Ovary (tissue), 3 donors: ENCODE measurements at regions not wholly inside any gene's neighbourhood (a gene's known extent, or its start where the extent isn't known, plus 50 kb on each side); places are given as distances from the start of the nearest gene placed in this dataset.

Source experiments
- POLR2A ChIP-seq: fragments of 450-650 bp; IDR thresholded peaks from one replicate; pipeline ENCODE4 v1.6.1; 2017; ENCODE audit warnings: antibody characterized with exemption, mild to moderate bottlenecking, moderate library complexity
- TF ChIP-seq, protein P1 (sequence below), 3 donors: fragments of 450-650 bp in 2 of 3; fragments of 200-600 bp in 1 of 3; IDR thresholded peaks; one replicate each; pipeline versions ENCODE4 v1.5.1 to v1.8.0; 2016 to 2022; ENCODE audit warnings: antibody characterized with exemption in 3 of 3, mild to moderate bottlenecking in 1 of 3
- donor health status: DM: no; HTN: no; CAD: no.

DNA sequence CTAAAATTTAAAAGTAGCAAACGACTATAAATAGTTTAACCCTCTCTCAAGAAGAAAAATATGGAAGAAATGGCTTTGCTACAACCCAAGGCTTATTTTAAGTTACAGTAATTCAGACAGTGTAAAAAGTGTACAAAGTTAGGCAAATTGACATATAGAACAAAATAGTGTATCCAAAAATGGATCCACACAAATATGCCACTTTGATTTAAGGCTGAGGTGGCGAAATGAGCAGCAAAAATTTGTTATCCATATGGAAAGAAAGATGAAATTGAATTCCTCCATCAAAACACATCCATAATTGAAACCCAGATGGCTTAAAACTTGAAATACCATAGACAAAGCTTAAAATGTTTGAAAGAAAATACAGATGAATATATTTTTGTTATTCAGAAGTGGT lies 540.8 kb downstream of the BRINP3 start:
- no peak for TF ChIP-seq POLR2A
- TF ChIP-seq, protein P1, sequence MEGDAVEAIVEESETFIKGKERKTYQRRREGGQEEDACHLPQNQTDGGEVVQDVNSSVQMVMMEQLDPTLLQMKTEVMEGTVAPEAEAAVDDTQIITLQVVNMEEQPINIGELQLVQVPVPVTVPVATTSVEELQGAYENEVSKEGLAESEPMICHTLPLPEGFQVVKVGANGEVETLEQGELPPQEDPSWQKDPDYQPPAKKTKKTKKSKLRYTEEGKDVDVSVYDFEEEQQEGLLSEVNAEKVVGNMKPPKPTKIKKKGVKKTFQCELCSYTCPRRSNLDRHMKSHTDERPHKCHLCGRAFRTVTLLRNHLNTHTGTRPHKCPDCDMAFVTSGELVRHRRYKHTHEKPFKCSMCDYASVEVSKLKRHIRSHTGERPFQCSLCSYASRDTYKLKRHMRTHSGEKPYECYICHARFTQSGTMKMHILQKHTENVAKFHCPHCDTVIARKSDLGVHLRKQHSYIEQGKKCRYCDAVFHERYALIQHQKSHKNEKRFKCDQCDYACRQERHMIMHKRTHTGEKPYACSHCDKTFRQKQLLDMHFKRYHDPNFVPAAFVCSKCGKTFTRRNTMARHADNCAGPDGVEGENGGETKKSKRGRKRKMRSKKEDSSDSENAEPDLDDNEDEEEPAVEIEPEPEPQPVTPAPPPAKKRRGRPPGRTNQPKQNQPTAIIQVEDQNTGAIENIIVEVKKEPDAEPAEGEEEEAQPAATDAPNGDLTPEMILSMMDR (IDR thresholded peaks at IDR 0.05) = no peak
